ENCODE measurements at regions not wholly inside any gene's neighbourhood (a gene's known extent, or its start where the extent isn't known, plus 50 kb on each side); places are given as distances from the start of the nearest gene placed in this dataset.
"Not testable (repeated sequence)": the region's sequence is repeated elsewhere in the genome, so short reads cannot be mapped to it uniquely, and the experiment has no call there.

DNA sequence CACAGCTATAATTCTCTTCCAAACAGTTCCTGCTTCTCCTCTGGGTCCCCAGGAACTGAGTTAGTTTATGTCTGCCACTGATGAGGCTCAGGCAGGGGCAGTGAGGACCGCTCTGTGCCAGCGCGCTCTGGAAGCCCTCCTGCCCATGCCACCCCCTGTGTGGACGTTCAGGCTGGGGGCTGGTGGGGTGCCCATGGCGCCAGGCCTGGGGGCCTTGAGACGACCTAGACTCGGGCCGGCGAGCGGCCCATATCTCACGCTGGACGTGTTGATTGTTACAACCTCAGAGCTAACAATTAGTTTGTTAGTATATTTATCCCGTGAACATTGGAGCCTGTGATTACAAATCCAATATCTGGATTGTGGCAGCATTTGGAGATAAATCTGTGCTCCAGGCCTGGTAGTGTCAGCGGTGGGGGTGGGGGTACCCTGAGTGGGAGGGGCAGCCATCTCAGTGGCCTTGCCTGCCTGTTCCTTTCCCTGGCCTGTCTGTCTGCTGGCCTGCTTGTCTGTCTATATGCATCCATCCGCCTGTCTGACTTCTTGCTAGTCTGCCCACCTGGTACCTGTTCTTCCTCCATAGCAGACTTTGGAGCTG, 256.5 kb upstream of the MVB12B start:
- no peaks in the 10 kb centered on the region for H3K36me3 ChIP-seq
- WGBS, 2 donors: 71 to 81% methylated on average over 4 to 15 of the region's 15 CpGs
- no peaks in the 10 kb centered on the region for H3K4me1 ChIP-seq
- no peak for TF ChIP-seq EP300 (IDR thresholded peaks at IDR 0.05)
- TF ChIP-seq POLR2AphosphoS5 (IDR thresholded peaks at IDR 0.05): no peak
- TF ChIP-seq, protein P1, sequence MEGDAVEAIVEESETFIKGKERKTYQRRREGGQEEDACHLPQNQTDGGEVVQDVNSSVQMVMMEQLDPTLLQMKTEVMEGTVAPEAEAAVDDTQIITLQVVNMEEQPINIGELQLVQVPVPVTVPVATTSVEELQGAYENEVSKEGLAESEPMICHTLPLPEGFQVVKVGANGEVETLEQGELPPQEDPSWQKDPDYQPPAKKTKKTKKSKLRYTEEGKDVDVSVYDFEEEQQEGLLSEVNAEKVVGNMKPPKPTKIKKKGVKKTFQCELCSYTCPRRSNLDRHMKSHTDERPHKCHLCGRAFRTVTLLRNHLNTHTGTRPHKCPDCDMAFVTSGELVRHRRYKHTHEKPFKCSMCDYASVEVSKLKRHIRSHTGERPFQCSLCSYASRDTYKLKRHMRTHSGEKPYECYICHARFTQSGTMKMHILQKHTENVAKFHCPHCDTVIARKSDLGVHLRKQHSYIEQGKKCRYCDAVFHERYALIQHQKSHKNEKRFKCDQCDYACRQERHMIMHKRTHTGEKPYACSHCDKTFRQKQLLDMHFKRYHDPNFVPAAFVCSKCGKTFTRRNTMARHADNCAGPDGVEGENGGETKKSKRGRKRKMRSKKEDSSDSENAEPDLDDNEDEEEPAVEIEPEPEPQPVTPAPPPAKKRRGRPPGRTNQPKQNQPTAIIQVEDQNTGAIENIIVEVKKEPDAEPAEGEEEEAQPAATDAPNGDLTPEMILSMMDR (IDR thresholded peaks at IDR 0.05): no peak
- DNase-seq (no peak), ATAC-seq (ENCODE audit: low FRiP score in 2 of 2) (no peak)
- H3K9me3 ChIP-seq: no peaks in the 10 kb centered on the region
- no peak overlapping the region for H3K4me3 ChIP-seq
- no peak overlapping the region for H3K27ac ChIP-seq
- H3K27me3 ChIP-seq: peaks cover 0 to 4% (median 0%) of the 10 kb centered on the region in 4 donors

DNA sequence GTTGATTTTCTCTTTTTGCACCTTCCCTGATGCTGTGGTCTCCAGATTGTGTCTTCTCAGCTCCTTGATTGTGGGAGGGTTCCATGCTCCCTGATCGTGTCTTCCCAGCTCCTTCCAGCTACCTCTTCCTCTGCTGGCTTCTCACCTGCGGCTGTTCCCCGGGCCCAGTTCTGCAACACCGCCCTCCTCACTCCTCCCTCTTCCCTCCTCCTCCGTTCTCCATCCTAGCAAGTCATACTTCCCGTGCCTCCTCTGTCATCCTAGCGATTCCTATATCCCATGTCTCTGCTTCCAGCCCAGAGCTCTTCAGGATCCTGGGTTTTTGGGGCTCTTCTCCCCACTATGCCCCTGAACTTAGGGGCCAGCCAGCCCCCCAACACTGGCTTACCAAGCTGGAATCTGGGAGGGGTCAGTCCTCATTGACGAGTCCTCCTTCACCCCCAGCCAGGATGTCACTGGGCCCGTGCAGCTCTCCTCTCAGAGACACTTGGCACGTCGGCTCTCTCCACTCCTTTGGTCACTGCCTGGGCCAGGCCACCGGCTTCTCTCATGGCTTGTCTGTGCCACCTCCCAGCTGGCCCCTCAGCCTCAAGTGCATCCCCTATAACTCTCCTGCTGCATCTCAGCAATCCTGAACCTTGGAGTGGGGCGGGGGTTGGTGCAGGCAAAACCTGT, 255.4 kb upstream of the MVB12B start:
- no peak overlapping the region for H3K27ac ChIP-seq
- no peak for TF ChIP-seq POLR2AphosphoS5 (IDR thresholded peaks at IDR 0.05)
- TF ChIP-seq, protein P1 (IDR thresholded peaks at IDR 0.05): no peak
- TF ChIP-seq POLR2A (IDR thresholded peaks at IDR 0.05): no peak
- TF ChIP-seq EP300 (IDR thresholded peaks at IDR 0.05): no peak
- no peak overlapping the region for H3K4me3 ChIP-seq
- no peak for DNase-seq
- H3K27me3 ChIP-seq: no peaks in the 10 kb centered on the region
- no peaks in the 10 kb centered on the region for H3K9me3 ChIP-seq
- no peaks in the 10 kb centered on the region for H3K4me1 ChIP-seq
- ATAC-seq (ENCODE audit: low FRiP score in 2 of 2): no peak
- 77% methylated on average over 12 to 13 of the region's 13 CpGs for WGBS, 2 donors
- H3K36me3 ChIP-seq: no peaks in the 10 kb centered on the region

DNA sequence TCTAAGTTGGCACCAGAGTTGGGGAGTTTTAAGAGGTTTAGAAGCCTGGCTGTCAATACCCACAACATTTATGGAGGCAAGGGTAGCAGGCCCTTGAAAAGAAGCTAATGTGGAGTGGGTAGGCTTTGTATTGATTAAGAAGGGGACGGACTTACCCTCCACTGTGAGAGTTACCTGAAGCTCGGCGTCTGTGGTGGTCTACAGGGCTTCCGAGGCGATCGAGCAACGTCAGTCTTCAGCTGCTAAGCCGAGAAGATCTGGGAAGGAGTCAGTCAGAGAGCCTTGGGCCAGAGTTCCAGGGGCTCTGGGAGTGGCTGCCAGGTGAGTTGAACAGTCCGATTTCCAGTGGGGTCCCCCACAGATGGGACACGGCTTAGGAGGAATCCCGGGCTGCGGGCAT, 249.0 kb upstream of the MVB12B start:
- not testable (repeated sequence) for ATAC-seq (ENCODE audit: low FRiP score in 2 of 2); H3K4me3 ChIP-seq; H3K9me3 ChIP-seq; H3K27me3 ChIP-seq; H3K27ac ChIP-seq; H3K4me1 ChIP-seq; DNase-seq; H3K36me3 ChIP-seq
- WGBS, 2 donors: 91 to 93% methylated on average over 9 to 12 of the region's 12 CpGs

DNA sequence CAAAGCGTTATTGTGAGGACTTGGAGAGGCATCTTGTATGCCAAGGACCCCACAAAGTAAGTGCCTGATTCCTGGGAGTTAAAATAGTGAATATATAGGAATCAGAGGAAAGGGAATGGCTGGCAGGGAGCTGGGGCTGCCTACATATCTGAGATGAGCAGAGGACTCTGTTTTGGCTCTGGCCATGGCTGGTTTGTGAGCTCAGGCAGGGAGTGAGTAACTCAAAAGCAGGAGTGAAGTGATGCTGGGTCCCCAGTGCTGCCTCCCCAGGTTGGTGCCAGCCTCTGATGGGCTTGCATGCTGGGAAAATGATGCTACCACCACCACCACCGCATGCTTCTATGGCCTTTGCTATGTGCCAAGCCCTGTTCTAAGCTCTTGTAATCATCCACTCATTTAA, 246.0 kb upstream of the MVB12B start:
- Histone ChIP-seq H3K27ac (no peak overlapping the region), H3K4me1 (no peaks in the 10 kb centered on the region), H3K9me3 (no peaks in the 10 kb centered on the region), H3K36me3 (no peaks in the 10 kb centered on the region), H3K4me3 (no peak overlapping the region), H3K27me3 (no peaks in the 10 kb centered on the region)
- TF ChIP-seq POLR2A (IDR thresholded peaks at IDR 0.05) (no peak), POLR2AphosphoS5 (IDR thresholded peaks at IDR 0.05) (no peak), EP300 (IDR thresholded peaks at IDR 0.05) (no peak)
- TF ChIP-seq, protein P1 (IDR thresholded peaks at IDR 0.05): no peak
- ATAC-seq (ENCODE audit: low FRiP score in 2 of 2) (no peak), DNase-seq (no peak)
- WGBS, 2 donors: 65% methylated on average over 2 of the region's 2 CpGs

DNA sequence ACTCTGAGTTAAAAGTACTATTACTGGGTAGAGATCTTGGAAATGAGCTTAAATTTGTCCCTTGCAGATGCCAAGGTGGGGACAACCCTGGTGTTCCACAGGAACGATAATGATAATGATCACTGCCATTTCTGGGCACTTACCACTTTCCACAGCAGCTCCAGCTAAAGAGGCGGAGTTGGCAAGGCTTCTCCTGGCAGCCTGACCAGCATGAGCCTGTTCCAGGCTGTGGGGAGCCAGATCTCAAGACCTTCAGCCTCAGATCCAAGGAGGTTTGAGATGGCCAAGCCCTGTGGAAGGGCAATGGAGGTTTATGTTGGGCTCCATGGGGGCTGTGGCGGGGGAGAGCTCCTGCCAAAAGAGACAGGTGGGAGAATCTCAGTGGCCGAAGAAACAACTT, 244.9 kb upstream of the MVB12B start:
- H3K4me1 ChIP-seq: no peaks in the 10 kb centered on the region
- no peak for ATAC-seq (ENCODE audit: low FRiP score in 2 of 2)
- TF ChIP-seq POLR2AphosphoS5 (IDR thresholded peaks at IDR 0.05): no peak
- TF ChIP-seq EP300 (IDR thresholded peaks at IDR 0.05): no peak
- TF ChIP-seq POLR2A (IDR thresholded peaks at IDR 0.05): no peak
- TF ChIP-seq, protein P1 (IDR thresholded peaks at IDR 0.05): no peak
- no peak overlapping the region for H3K4me3 ChIP-seq
- no peaks in the 10 kb centered on the region for H3K27me3 ChIP-seq
- no peak overlapping the region for H3K27ac ChIP-seq
- H3K9me3 ChIP-seq: no peaks in the 10 kb centered on the region
- no peaks in the 10 kb centered on the region for H3K36me3 ChIP-seq
- DNase-seq: no peak
- WGBS, 2 donors: 72 to 85% methylated on average over 3 to 4 of the region's 4 CpGs
